Keratinocyte (primary cell): ENCODE measurements at regions not wholly inside any gene's neighbourhood (a gene's known extent, or its start where the extent isn't known, plus 50 kb on each side); places are given as distances from the start of the nearest gene placed in this dataset.

Source experiments
- EZH2 ChIP-seq: IDR thresholded peaks from one replicate; pipeline ENCODE4 v1.6.1; 2012; ENCODE audit warnings: inconsistent platforms, mild to moderate bottlenecking, low read length, moderate library complexity
- TF ChIP-seq, protein P1 (sequence below), 3 experiments: IDR thresholded peaks in 1 of 3; conservative IDR thresholded peaks in 1 of 3; optimal IDR thresholded peaks in 1 of 3; 2 replicates in 2 of 3; 3 replicates in 1 of 3; pipeline versions ENCODE3 to v1.5.1; 2011; ENCODE audit warnings: low read length in 3 of 3, mild to moderate bottlenecking in 3 of 3, moderate library complexity in 2 of 3, control low read depth in 1 of 3, inconsistent platforms in 1 of 3; ENCODE audit not compliant: insufficient read depth in 2 of 3; ENCODE audit errors: extremely low read depth in 1 of 3

GRCh38 chr22:23401910-23402274 is 178.2 kb downstream of the IGLL1 start:
- TF ChIP-seq, protein P1, sequence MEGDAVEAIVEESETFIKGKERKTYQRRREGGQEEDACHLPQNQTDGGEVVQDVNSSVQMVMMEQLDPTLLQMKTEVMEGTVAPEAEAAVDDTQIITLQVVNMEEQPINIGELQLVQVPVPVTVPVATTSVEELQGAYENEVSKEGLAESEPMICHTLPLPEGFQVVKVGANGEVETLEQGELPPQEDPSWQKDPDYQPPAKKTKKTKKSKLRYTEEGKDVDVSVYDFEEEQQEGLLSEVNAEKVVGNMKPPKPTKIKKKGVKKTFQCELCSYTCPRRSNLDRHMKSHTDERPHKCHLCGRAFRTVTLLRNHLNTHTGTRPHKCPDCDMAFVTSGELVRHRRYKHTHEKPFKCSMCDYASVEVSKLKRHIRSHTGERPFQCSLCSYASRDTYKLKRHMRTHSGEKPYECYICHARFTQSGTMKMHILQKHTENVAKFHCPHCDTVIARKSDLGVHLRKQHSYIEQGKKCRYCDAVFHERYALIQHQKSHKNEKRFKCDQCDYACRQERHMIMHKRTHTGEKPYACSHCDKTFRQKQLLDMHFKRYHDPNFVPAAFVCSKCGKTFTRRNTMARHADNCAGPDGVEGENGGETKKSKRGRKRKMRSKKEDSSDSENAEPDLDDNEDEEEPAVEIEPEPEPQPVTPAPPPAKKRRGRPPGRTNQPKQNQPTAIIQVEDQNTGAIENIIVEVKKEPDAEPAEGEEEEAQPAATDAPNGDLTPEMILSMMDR (optimal IDR thresholded peaks at IDR 0.05 in 1 of 3, IDR thresholded peaks at IDR 0.05 in 1 of 3, conservative IDR thresholded peaks at IDR 0.05 in 1 of 3; ENCODE audit: extremely low read depth in 1 of 3, insufficient read depth in 2 of 3, low read length in 3 of 3) = no peak
- TF ChIP-seq EZH2 = no peak
